Hepatocyte (in vitro differentiated cells): ENCODE measurements at regions not wholly inside any gene's neighbourhood (a gene's known extent, or its start where the extent isn't known, plus 50 kb on each side); places are given as distances from the start of the nearest gene placed in this dataset.

Source experiments
- DNase-seq: peaks from one replicate; pipeline ENCODE4 v3.0.0-alpha.2; 2016; ENCODE audit warnings: low spot score
- H2AFZ ChIP-seq: fragments of 200-600 bp; sonication (generic); 2 replicates; pipeline ENCODE4 v1.6.0; 2016; ENCODE audit warnings: antibody characterized with exemption, mild to moderate bottlenecking
- H3K27ac ChIP-seq: fragments of 200-600 bp; sonication (generic); 2 replicates; pipeline ENCODE4 v1.5.1; 2016; ENCODE audit warnings: mild to moderate bottlenecking
- H3K27me3 ChIP-seq: fragments of 200-600 bp; sonication (generic); 2 replicates; pipeline ENCODE4 v1.6.1; 2016
- H3K36me3 ChIP-seq: fragments of 200-600 bp; sonication (generic); replicated peaks from 2 replicates; pipeline ENCODE4 v1.5.1; 2016; ENCODE audit warnings: low read depth; ENCODE audit not compliant: insufficient read depth
- H3K4me1 ChIP-seq: fragments of 200-600 bp; sonication (generic); 2 replicates; pipeline ENCODE4 v1.5.1; 2016; ENCODE audit warnings: mild to moderate bottlenecking, moderate library complexity; ENCODE audit not compliant: insufficient read depth
- H3K4me2 ChIP-seq: fragments of 200-600 bp; sonication (generic); 2 replicates; pipeline ENCODE4 v1.6.0; 2016
- H3K4me3 ChIP-seq: fragments of 200-600 bp; sonication (generic); 2 replicates; pipeline ENCODE4 v1.5.1; 2016; ENCODE audit warnings: mild to moderate bottlenecking
- H3K79me2 ChIP-seq: fragments of 200-600 bp; sonication (generic); 2 replicates; pipeline ENCODE4 v1.6.0; 2017; ENCODE audit warnings: mild to moderate bottlenecking
- H3K9me2 ChIP-seq: fragments of 200-600 bp; sonication (generic); replicated peaks from 2 replicates; pipeline ENCODE4 v1.6.0; 2017; ENCODE audit warnings: mild to moderate bottlenecking; ENCODE audit not compliant: insufficient read depth
- H3K9me3 ChIP-seq: fragments of 200-600 bp; sonication (generic); 2 replicates; pipeline ENCODE4 v1.5.1; 2016; ENCODE audit warnings: low read depth, mild to moderate bottlenecking
- H4K20me1 ChIP-seq: fragments of 200-600 bp; sonication (generic); 2 replicates; pipeline ENCODE4 v1.6.0; 2016; ENCODE audit warnings: mild to moderate bottlenecking; ENCODE audit not compliant: insufficient read depth, poor library complexity, severe bottlenecking
- EZH2 ChIP-seq: fragments of 200-600 bp; sonication (generic); IDR thresholded peaks from 2 replicates; pipeline ENCODE4 v1.6.1; 2016; ENCODE audit warnings: antibody characterized with exemption, mild to moderate bottlenecking, borderline replicate concordance
- EZH2phosphoT487 ChIP-seq: fragments of 200-600 bp; sonication (generic); IDR thresholded peaks from one replicate; pipeline ENCODE4 v1.6.1; 2018; ENCODE audit warnings: antibody characterized with exemption, mild to moderate bottlenecking, low read depth, moderate library complexity; ENCODE audit not compliant: unreplicated experiment, severe bottlenecking
- WGBS: methylation state at CpG from one replicate; pipeline ENCODE4 v1.1.6; 2016; ENCODE audit warnings: low lambda C conversion rate; ENCODE audit errors: missing lambda C conversion rate; 5-methylcytosine and 5-hydroxymethylcytosine counted together
- TF ChIP-seq, protein P1 (sequence below): fragments of 200-600 bp; sonication (generic); IDR thresholded peaks from 2 replicates; pipeline ENCODE4 v1.5.1; 2016; ENCODE audit warnings: antibody characterized with exemption, mild to moderate bottlenecking; ENCODE audit not compliant: poor library complexity

DNA sequence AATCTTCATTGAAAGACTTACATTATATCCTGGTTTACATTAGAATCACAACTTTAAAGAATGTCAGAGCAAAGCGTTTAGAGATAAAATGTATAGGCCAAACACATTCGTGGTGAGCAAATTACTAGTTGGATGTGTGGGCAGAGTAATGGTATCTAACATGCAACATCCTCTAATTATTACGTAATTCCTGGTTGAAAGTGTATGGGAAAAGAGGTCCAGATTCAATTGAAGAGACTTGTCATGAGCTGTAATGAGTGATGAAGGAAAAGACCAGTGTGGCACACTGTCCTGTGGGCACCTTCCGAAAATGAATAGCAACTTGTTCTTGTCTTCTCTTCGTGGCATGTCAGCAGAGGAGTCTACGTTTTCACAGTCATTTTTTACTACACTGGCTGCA, 192.8 kb downstream of the LRIG3 start:
- H3K27me3 ChIP-seq = no peaks in the 10 kb centered on the region
- H4K20me1 ChIP-seq = no peaks in the 10 kb centered on the region
- H3K79me2 ChIP-seq = no peaks in the 10 kb centered on the region
- DNase-seq = no peak
- H3K36me3 ChIP-seq = no peaks in the 10 kb centered on the region
- H3K4me1 ChIP-seq = no peaks in the 10 kb centered on the region
- TF ChIP-seq, protein P1, sequence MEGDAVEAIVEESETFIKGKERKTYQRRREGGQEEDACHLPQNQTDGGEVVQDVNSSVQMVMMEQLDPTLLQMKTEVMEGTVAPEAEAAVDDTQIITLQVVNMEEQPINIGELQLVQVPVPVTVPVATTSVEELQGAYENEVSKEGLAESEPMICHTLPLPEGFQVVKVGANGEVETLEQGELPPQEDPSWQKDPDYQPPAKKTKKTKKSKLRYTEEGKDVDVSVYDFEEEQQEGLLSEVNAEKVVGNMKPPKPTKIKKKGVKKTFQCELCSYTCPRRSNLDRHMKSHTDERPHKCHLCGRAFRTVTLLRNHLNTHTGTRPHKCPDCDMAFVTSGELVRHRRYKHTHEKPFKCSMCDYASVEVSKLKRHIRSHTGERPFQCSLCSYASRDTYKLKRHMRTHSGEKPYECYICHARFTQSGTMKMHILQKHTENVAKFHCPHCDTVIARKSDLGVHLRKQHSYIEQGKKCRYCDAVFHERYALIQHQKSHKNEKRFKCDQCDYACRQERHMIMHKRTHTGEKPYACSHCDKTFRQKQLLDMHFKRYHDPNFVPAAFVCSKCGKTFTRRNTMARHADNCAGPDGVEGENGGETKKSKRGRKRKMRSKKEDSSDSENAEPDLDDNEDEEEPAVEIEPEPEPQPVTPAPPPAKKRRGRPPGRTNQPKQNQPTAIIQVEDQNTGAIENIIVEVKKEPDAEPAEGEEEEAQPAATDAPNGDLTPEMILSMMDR = no peak
- TF ChIP-seq EZH2phosphoT487 (no peak), EZH2 (no peak)
- no peak overlapping the region for H2AFZ ChIP-seq
- no peaks in the 10 kb centered on the region for H3K9me3 ChIP-seq
- 88% methylated on average over 6 of the region's 6 CpGs for WGBS
- no peak overlapping the region for H3K27ac ChIP-seq
- H3K4me3 ChIP-seq = no peak overlapping the region
- H3K9me2 ChIP-seq = no peaks in the 10 kb centered on the region
- no peak overlapping the region for H3K4me2 ChIP-seq

DNA sequence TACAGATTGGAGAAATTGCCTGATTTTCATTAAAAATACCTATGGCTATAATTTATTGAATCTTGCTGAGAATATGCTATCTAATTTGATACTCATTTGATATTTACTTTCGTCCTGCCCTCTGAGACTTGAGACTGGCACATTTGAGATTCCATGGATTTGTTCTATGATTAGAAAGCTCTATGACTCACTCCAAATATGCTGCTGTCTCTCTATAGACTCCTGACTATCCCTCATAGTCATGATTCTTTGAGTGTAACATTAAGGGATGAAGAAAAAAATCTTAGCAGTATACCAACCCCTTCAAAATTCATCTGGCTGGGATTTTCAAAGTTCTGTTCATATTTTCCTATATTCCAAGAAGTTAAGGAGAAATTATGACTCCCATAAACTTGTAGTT, 191.9 kb downstream of the LRIG3 start:
- H3K36me3 ChIP-seq = no peaks in the 10 kb centered on the region
- TF ChIP-seq EZH2 (no peak), EZH2phosphoT487 (no peak)
- TF ChIP-seq, protein P1 = no peak
- H3K9me2 ChIP-seq = no peaks in the 10 kb centered on the region
- no peaks in the 10 kb centered on the region for H3K4me1 ChIP-seq
- no peaks in the 10 kb centered on the region for H3K27me3 ChIP-seq
- 80% methylated on average over 1 of the region's 1 CpG for WGBS
- no peaks in the 10 kb centered on the region for H3K9me3 ChIP-seq
- H3K79me2 ChIP-seq = no peaks in the 10 kb centered on the region
- H3K4me2 ChIP-seq = no peak overlapping the region
- no peaks in the 10 kb centered on the region for H4K20me1 ChIP-seq
- DNase-seq = no peak
- no peak overlapping the region for H2AFZ ChIP-seq
- no peak overlapping the region for H3K4me3 ChIP-seq
- H3K27ac ChIP-seq = no peak overlapping the region

DNA sequence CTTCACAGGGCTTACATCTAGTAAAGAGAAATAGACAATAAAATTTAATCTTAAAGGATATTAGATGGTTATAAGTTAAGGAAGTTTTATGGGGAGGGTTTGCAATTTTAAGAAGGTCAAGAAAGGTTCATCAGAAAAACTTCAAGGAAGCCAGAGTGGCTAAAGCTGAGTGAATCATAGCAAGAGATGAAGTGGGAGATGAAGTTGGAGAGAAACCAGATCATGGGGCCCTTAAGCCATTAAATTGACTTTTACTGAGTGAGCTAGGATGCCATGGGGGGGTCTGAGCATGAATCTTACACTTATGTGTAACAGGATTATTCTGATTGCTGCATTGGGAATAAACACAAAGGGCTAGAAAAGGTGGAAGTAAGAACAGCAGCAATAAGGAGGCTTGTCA, 189.2 kb downstream of the LRIG3 start:
- no peak overlapping the region for H3K4me2 ChIP-seq
- no peaks in the 10 kb centered on the region for H3K36me3 ChIP-seq
- H3K27ac ChIP-seq = no peak overlapping the region
- no peak for DNase-seq
- no peaks in the 10 kb centered on the region for H3K9me2 ChIP-seq
- H3K79me2 ChIP-seq = no peaks in the 10 kb centered on the region
- H3K4me1 ChIP-seq = no peaks in the 10 kb centered on the region
- H3K4me3 ChIP-seq = no peak overlapping the region
- TF ChIP-seq, protein P1 = no peak
- TF ChIP-seq EZH2 (no peak), EZH2phosphoT487 (no peak)
- H3K27me3 ChIP-seq = no peaks in the 10 kb centered on the region
- no peak overlapping the region for H2AFZ ChIP-seq
- H4K20me1 ChIP-seq = no peaks in the 10 kb centered on the region
- no peaks in the 10 kb centered on the region for H3K9me3 ChIP-seq

DNA sequence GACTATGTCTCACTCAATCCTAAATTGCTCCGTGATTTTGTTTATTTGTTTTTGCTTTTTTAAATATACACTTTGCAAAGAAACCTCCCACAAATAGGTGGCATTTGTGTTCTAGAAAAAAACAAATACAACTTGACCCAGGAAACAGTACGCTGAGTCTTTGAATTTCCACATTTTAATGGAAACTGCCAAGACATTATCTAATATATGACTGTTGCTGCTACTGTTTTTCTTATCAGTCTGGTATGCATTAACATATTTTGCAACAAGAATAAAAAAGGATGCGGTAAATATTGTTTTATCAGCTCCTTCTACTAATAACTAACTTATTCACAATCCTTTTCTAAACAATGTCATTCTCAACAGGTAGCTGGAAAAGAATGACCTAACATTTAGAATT, 187.4 kb downstream of the LRIG3 start:
- Histone ChIP-seq H4K20me1 (no peaks in the 10 kb centered on the region), H3K9me3 (no peaks in the 10 kb centered on the region), H3K4me2 (no peak overlapping the region), H3K27ac (no peak overlapping the region), H3K36me3 (no peaks in the 10 kb centered on the region), H3K79me2 (no peaks in the 10 kb centered on the region), H3K4me1 (no peaks in the 10 kb centered on the region), H3K27me3 (no peaks in the 10 kb centered on the region), H3K4me3 (no peak overlapping the region), H2AFZ (no peak overlapping the region), H3K9me2 (no peaks in the 10 kb centered on the region)
- 67% methylated on average over 3 of the region's 3 CpGs for WGBS
- no peak for DNase-seq
- TF ChIP-seq EZH2phosphoT487 = no peak
- TF ChIP-seq, protein P1 = no peak
- no peak for TF ChIP-seq EZH2
